Adipocyte (in vitro differentiated cells): ENCODE measurements at regions not wholly inside any gene's neighbourhood (a gene's known extent, or its start where the extent isn't known, plus 50 kb on each side); places are given as distances from the start of the nearest gene placed in this dataset.

Source experiments
- DNase-seq: peaks from one replicate; pipeline ENCODE4 v3.0.0-alpha.2; 2015; ENCODE audit warnings: low read depth
- H3K27me3 ChIP-seq: replicated peaks from 2 replicates; pipeline ENCODE4 v1.7.0; 2013; ENCODE audit warnings: mild to moderate bottlenecking, low read length, moderate library complexity; ENCODE audit not compliant: control insufficient read depth, insufficient read depth
- H3K36me3 ChIP-seq: 2 replicates; pipeline ENCODE4 v1.7.0; 2013; ENCODE audit warnings: low read length, mild to moderate bottlenecking, moderate library complexity; ENCODE audit not compliant: control insufficient read depth, insufficient read depth, severe bottlenecking
- H3K4me1 ChIP-seq: 2 replicates; pipeline ENCODE4 v1.7.0; 2013; ENCODE audit warnings: mild to moderate bottlenecking, low read length, moderate library complexity; ENCODE audit not compliant: control insufficient read depth, insufficient read depth
- H3K4me3 ChIP-seq: 2 replicates; pipeline ENCODE4 v1.7.0; 2013; ENCODE audit warnings: mild to moderate bottlenecking, low read length, moderate library complexity
- H3K9ac ChIP-seq: 2 replicates; pipeline ENCODE4 v1.7.0; 2013; ENCODE audit warnings: mild to moderate bottlenecking, low read length, moderate library complexity
- H3K9me3 ChIP-seq: 2 replicates; pipeline ENCODE4 v1.7.0; 2013; ENCODE audit warnings: mild to moderate bottlenecking, low read length, moderate library complexity; ENCODE audit not compliant: control insufficient read depth

DNA sequence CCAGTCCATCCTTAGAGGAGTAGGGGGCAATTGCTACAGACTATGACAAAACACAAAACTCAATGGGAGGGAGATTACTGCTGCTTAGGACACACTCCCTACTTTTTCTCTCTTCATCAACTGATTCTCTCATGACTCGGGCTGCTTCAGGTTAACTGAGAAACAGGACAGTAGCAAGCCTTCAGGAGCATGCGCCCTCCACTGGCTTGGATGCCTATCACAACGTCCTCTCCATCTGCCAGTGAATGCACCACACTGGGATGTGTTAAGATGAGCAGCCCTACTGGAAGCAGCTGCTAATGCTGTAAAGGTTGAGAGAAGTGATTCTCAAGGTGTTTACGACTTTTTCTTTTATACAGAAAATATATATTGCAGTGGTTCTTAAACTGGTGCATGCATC is 542.3 kb downstream of the EDEM1 start:
- Histone ChIP-seq H3K36me3 (no peaks in the 10 kb centered on the region), H3K4me1 (no peaks in the 10 kb centered on the region), H3K27me3 (no peaks in the 10 kb centered on the region), H3K9me3 (no peaks in the 10 kb centered on the region), H3K4me3 (no peak overlapping the region), H3K9ac (no peak overlapping the region)
- DNase-seq = no peak

DNA sequence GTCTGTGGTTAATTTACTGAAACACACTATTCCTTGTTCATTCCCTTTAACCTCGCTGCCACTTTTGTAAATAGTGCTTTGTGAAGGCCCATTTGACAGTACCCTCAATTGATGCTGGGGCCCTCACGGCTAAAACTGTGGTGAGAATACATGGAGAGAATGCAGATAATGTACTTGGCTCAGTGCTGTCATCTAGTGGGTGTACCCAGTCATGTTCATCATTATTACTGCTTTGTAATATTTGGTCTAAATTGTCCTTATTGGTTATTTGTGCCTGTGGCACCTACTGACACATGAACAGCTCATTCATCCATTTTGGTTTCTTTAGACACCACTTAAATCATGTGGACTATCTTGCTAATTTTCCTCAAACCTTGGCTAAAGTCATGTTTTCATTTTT is 543.6 kb downstream of the EDEM1 start:
- DNase-seq = no peak
- Histone ChIP-seq H3K4me1 (no peaks in the 10 kb centered on the region), H3K9me3 (no peaks in the 10 kb centered on the region), H3K36me3 (no peaks in the 10 kb centered on the region), H3K9ac (no peak overlapping the region), H3K27me3 (no peaks in the 10 kb centered on the region), H3K4me3 (no peak overlapping the region)

- Histone ChIP-seq H3K9ac (no peak overlapping the region), H3K4me1 (no peaks in the 10 kb centered on the region), H3K4me3 (no peak overlapping the region), H3K27me3 (no peaks in the 10 kb centered on the region), H3K36me3 (no peaks in the 10 kb centered on the region), H3K9me3 (no peaks in the 10 kb centered on the region)
- DNase-seq = no peak
Observed at GRCh38 chr3:5732081-5732480, 544.6 kb downstream of the EDEM1 start.

DNA sequence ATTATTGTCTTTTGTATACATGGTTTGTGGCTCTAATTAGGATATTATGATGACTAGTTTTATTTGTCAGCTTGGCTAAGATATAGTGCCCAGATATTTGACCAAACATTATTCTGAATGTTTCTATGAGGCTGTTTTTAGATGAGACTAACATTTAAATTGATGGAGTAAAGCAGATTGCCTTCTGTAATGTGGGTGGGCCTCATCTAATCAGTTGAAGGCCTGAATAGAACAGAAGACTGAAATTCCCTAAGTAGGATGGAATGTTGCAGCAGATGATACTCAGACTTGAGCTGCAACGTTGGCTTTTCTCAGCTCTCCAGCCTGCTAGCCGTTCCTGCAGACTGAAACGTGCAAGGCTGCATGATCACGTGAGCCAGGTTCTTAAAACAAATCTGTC is 546.5 kb downstream of the EDEM1 start:
- H3K36me3 ChIP-seq = no peaks in the 10 kb centered on the region
- no peak overlapping the region for H3K4me3 ChIP-seq
- H3K9ac ChIP-seq = no peak overlapping the region
- DNase-seq = no peak
- no peaks in the 10 kb centered on the region for H3K9me3 ChIP-seq
- H3K4me1 ChIP-seq = no peaks in the 10 kb centered on the region
- H3K27me3 ChIP-seq = no peaks in the 10 kb centered on the region

GRCh38 chr3:5735896-5736295 is 548.4 kb downstream of the EDEM1 start:
- no peak overlapping the region for H3K4me3 ChIP-seq
- no peak overlapping the region for H3K9ac ChIP-seq
- no peaks in the 10 kb centered on the region for H3K36me3 ChIP-seq
- no peaks in the 10 kb centered on the region for H3K9me3 ChIP-seq
- no peak for DNase-seq
- no peaks in the 10 kb centered on the region for H3K27me3 ChIP-seq
- H3K4me1 ChIP-seq = no peaks in the 10 kb centered on the region

GRCh38 chr3:5739299-5739935 is 551.9 kb downstream of the EDEM1 start:
- no peak for DNase-seq
- H3K9ac ChIP-seq = no peak overlapping the region
- H3K36me3 ChIP-seq = no peaks in the 10 kb centered on the region
- H3K4me3 ChIP-seq = no peak overlapping the region
- no peaks in the 10 kb centered on the region for H3K27me3 ChIP-seq
- H3K4me1 ChIP-seq = no peaks in the 10 kb centered on the region
- H3K9me3 ChIP-seq = no peaks in the 10 kb centered on the region

GRCh38 chr3:5739949-5740348 is 552.4 kb downstream of the EDEM1 start:
- H3K4me1 ChIP-seq = no peaks in the 10 kb centered on the region
- H3K9me3 ChIP-seq = no peaks in the 10 kb centered on the region
- no peaks in the 10 kb centered on the region for H3K27me3 ChIP-seq
- no peaks in the 10 kb centered on the region for H3K36me3 ChIP-seq
- DNase-seq = no peak
- no peak overlapping the region for H3K9ac ChIP-seq
- no peak overlapping the region for H3K4me3 ChIP-seq

- Histone ChIP-seq H3K9ac (no peak overlapping the region), H3K4me3 (no peak overlapping the region), H3K27me3 (no peaks in the 10 kb centered on the region), H3K4me1 (no peaks in the 10 kb centered on the region), H3K36me3 (no peaks in the 10 kb centered on the region), H3K9me3 (peaks cover 4% of the 10 kb centered on the region)
- DNase-seq = no peak
Observed at GRCh38 chr3:5741017-5741416, 553.5 kb downstream of the EDEM1 start.

GRCh38 chr3:5750091-5750490 is 562.6 kb downstream of the EDEM1 start:
- Histone ChIP-seq H3K9me3 (peaks cover 8% of the 10 kb centered on the region), H3K27me3 (no peaks in the 10 kb centered on the region), H3K9ac (no peak overlapping the region), H3K4me1 (no peaks in the 10 kb centered on the region), H3K4me3 (no peak overlapping the region), H3K36me3 (no peaks in the 10 kb centered on the region)
- no peak for DNase-seq

- Histone ChIP-seq H3K27me3 (no peaks in the 10 kb centered on the region), H3K4me3 (no peak overlapping the region), H3K9me3 (peaks cover 5% of the 10 kb centered on the region), H3K36me3 (no peaks in the 10 kb centered on the region), H3K4me1 (no peaks in the 10 kb centered on the region), H3K9ac (no peak overlapping the region)
- no peak for DNase-seq
Observed at GRCh38 chr3:5750874-5751640, 563.5 kb downstream of the EDEM1 start.

DNA sequence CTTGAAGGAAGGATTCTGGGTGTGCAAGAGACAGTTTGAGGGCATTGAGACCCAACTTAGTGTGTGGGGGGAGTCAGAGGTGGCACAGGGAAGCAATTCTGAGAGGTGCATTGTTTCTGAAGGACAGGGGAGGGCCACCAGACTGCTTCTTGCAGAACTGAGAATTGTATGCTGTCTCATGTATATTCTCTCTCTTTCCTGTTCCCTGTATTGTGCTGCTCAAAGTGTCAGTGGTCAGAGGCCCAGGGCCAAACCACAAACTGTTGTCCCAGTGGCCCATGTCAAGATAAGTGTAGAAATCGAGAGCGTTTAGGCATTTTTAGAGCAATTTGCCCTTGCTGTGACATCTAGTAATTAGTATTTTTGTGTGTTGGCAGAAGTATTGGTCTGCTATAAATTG is 567.1 kb downstream of the EDEM1 start:
- Histone ChIP-seq H3K27me3 (no peaks in the 10 kb centered on the region), H3K9me3 (no peaks in the 10 kb centered on the region), H3K4me1 (no peaks in the 10 kb centered on the region), H3K9ac (no peak overlapping the region), H3K4me3 (no peak overlapping the region), H3K36me3 (no peaks in the 10 kb centered on the region)
- DNase-seq = no peak

- H3K27me3 ChIP-seq = no peaks in the 10 kb centered on the region
- H3K36me3 ChIP-seq = no peaks in the 10 kb centered on the region
- H3K9me3 ChIP-seq = no peaks in the 10 kb centered on the region
- H3K4me1 ChIP-seq = no peaks in the 10 kb centered on the region
- DNase-seq = no peak
- no peak overlapping the region for H3K9ac ChIP-seq
- no peak overlapping the region for H3K4me3 ChIP-seq
Observed at GRCh38 chr3:5756443-5756842, 568.9 kb downstream of the EDEM1 start.
